ENCODE measurements at regions not wholly inside any gene's neighbourhood (a gene's known extent, or its start where the extent isn't known, plus 50 kb on each side); places are given as distances from the start of the nearest gene placed in this dataset.
"Not testable (repeated sequence)": the region's sequence is repeated elsewhere in the genome, so short reads cannot be mapped to it uniquely, and the experiment has no call there.

- peak; percentile 78 for DNase-seq (ENCODE audit: low spot score)
- FAIRE-seq, result peak; percentile 84
These were observed 347.9 kb upstream of the NCAM1 start for GRCh38 chr11:112613051-112613972.

GRCh38 chr11:112614605-112615004 lies 346.6 kb upstream of the NCAM1 start:
- peak; percentile 52 for FAIRE-seq
- DNase-seq (ENCODE audit: low spot score), result no peak

- FAIRE-seq, result peak; percentile 73
- no peak for DNase-seq (ENCODE audit: low spot score)
These were observed 346.0 kb upstream of the NCAM1 start for GRCh38 chr11:112615238-112615637.

- peak; percentile 50 for FAIRE-seq
- no peak for DNase-seq (ENCODE audit: low spot score)
These were observed 345.3 kb upstream of the NCAM1 start for GRCh38 chr11:112615891-112616290.

- DNase-seq (ENCODE audit: low spot score) (no peak), FAIRE-seq (no peak)
These were observed 344.7 kb upstream of the NCAM1 start for GRCh38 chr11:112616327-112617097.

GRCh38 chr11:112617098-112617425 lies 344.2 kb upstream of the NCAM1 start:
- FAIRE-seq, result no peak
- DNase-seq (ENCODE audit: low spot score), result no peak

GRCh38 chr11:112617977-112618826 lies 343.0 kb upstream of the NCAM1 start:
- FAIRE-seq, result no peak

GRCh38 chr11:112619106-112619505 lies 342.1 kb upstream of the NCAM1 start:
- DNase-seq (ENCODE audit: low spot score) (no peak), FAIRE-seq (no peak)

More at GRCh38 chr11:112617977-112618826, 343.0 kb upstream of the NCAM1 start:
- DNase-seq (ENCODE audit: low spot score), result no peak

GRCh38 chr11:112620621-112621394 lies 340.4 kb upstream of the NCAM1 start:
- FAIRE-seq (no peak), DNase-seq (ENCODE audit: low spot score) (no peak)

GRCh38 chr11:112623057-112623456 lies 338.2 kb upstream of the NCAM1 start:
- FAIRE-seq (no peak), DNase-seq (ENCODE audit: low spot score) (no peak)

GRCh38 chr11:112624431-112624830 lies 336.8 kb upstream of the NCAM1 start:
- no peak for DNase-seq (ENCODE audit: low spot score)
- no peak for FAIRE-seq

GRCh38 chr11:112624971-112625370 lies 336.2 kb upstream of the NCAM1 start:
- not testable (repeated sequence) for DNase-seq (ENCODE audit: low spot score)
- peak; percentile 86 for FAIRE-seq

GRCh38 chr11:112625814-112626213 lies 335.4 kb upstream of the NCAM1 start:
- FAIRE-seq, result no peak
- no peak for DNase-seq (ENCODE audit: low spot score)

GRCh38 chr11:112626731-112627130 lies 334.5 kb upstream of the NCAM1 start:
- DNase-seq (ENCODE audit: low spot score) (no peak), FAIRE-seq (no peak)

- no peak for DNase-seq (ENCODE audit: low spot score)
- no peak for FAIRE-seq
These were observed 333.6 kb upstream of the NCAM1 start for GRCh38 chr11:112627588-112628045.

- DNase-seq (ENCODE audit: low spot score) (no peak), FAIRE-seq (no peak)
These were observed 332.5 kb upstream of the NCAM1 start for GRCh38 chr11:112628676-112629075.

- no peak for DNase-seq (ENCODE audit: low spot score)
- FAIRE-seq, result peak; percentile 32
These were observed 330.7 kb upstream of the NCAM1 start for GRCh38 chr11:112630496-112630895.

- DNase-seq (ENCODE audit: low spot score), result no peak
- no peak for FAIRE-seq
These were observed 329.9 kb upstream of the NCAM1 start for GRCh38 chr11:112631333-112631732.

GRCh38 chr11:112632866-112633505 lies 328.2 kb upstream of the NCAM1 start:
- DNase-seq (ENCODE audit: low spot score) (no peak), FAIRE-seq (no peak)

- FAIRE-seq (no peak), DNase-seq (ENCODE audit: low spot score) (no peak)
These were observed 326.7 kb upstream of the NCAM1 start for GRCh38 chr11:112634551-112634950.
